ENCODE measurements at regions not wholly inside any gene's neighbourhood (a gene's known extent, or its start where the extent isn't known, plus 50 kb on each side); places are given as distances from the start of the nearest gene placed in this dataset.

DNA sequence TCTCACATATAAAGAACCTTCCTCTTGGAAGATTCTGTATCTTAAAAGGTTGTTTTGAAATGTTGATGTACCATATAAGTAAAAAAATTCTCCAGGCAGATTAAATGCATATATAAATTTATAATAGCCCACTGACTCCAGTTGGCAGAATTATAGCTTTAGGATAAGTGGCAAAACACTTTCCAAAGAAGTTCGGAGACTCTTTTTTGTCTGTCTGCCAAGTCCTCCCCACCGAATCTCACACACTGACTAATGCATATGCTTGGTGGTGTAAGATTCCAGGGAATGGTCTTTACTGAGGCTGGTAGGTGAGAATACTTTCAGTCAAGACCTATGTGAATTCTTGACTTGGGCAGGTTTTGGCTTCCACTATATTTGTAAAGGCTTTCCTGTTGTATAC is 724.3 kb upstream of the CXADR start:
- no peaks in the 10 kb centered on the region for H3K9me3 ChIP-seq
- no peaks in the 10 kb centered on the region for H3K4me1 ChIP-seq
- TF ChIP-seq CTCF (IDR thresholded peaks at IDR 0.05) = no peak
- no peak for TF ChIP-seq POLR2A (IDR thresholded peaks at IDR 0.05)
- WGBS, 2 donors = 41% methylated on average over 2 of the region's 2 CpGs
- H3K4me3 ChIP-seq (replicated peaks in 1 of 3) = no peak overlapping the region
- no peaks in the 10 kb centered on the region for H3K27me3 ChIP-seq
- H3K36me3 ChIP-seq = no peaks in the 10 kb centered on the region
- no peak overlapping the region for H3K27ac ChIP-seq
- intact Hi-C loops (cut with DNase I) = no loop called here
- no peak for DNase-seq

DNA sequence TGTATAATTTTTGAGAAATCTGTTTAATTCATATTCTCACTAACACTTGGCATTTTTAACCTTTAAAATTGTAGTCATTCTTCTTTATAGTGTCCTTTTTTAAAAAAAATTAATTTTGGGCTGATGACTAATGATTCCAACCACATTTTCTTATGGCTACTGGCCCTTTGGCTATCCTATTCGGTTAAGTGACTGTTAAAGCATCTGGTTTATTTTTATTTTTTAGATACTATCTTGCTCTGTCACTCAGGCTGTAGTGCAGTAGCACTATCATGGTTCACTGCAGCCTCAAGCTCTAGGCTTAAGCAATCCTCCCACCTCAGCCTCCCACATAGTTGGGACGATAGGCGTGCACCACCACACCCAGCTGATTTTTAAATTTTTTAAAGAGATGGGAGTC is 723.2 kb upstream of the CXADR start:
- H3K36me3 ChIP-seq = no peaks in the 10 kb centered on the region
- no peak for DNase-seq
- no peaks in the 10 kb centered on the region for H3K27me3 ChIP-seq
- intact Hi-C loops (cut with DNase I) = no loop called here
- no peak overlapping the region for H3K4me3 ChIP-seq (replicated peaks in 1 of 3)
- no peak overlapping the region for H3K27ac ChIP-seq
- 88% methylated on average over 3 of the region's 3 CpGs for WGBS, 2 donors
- no peaks in the 10 kb centered on the region for H3K4me1 ChIP-seq
- H3K9me3 ChIP-seq = no peaks in the 10 kb centered on the region
- TF ChIP-seq CTCF (IDR thresholded peaks at IDR 0.05) (no peak), POLR2A (IDR thresholded peaks at IDR 0.05) (no peak)

DNA sequence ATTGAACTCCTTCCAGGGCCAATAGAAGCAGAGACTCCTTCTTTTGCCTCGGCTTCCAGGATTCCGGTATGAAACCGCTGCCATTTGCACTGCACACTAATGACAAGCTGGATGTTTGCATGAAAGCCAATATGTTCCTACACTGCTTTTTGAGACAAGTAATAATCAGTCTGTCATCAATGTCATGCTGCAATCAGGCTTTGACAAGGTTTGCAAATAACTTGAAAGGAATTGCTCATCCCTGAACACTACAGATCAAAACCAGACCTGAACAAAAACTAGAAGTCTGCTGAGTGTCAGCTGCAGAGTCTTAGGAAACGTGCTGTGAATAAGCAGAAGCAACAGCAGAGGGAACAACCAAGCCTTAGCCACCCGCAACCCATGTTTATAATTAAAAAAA is 720.7 kb upstream of the CXADR start:
- Histone ChIP-seq H3K36me3 (no peaks in the 10 kb centered on the region), H3K27ac (no peak overlapping the region), H3K4me3 (replicated peaks in 1 of 3) (no peak overlapping the region), H3K4me1 (no peaks in the 10 kb centered on the region), H3K9me3 (no peaks in the 10 kb centered on the region), H3K27me3 (no peaks in the 10 kb centered on the region)
- intact Hi-C loops (cut with DNase I) = no loop called here
- WGBS, 2 donors = 92 to 95% methylated on average over 5 of the region's 5 CpGs
- TF ChIP-seq POLR2A (IDR thresholded peaks at IDR 0.05) (no peak), CTCF (IDR thresholded peaks at IDR 0.05) (no peak)
- no peak for DNase-seq

- no peaks in the 10 kb centered on the region for H3K27me3 ChIP-seq
- no peak overlapping the region for H3K4me3 ChIP-seq (replicated peaks in 1 of 3)
- H3K9me3 ChIP-seq = no peaks in the 10 kb centered on the region
- no peak overlapping the region for H3K27ac ChIP-seq
- WGBS, 2 donors = 82 to 91% methylated on average over 3 of the region's 3 CpGs
- TF ChIP-seq CTCF (IDR thresholded peaks at IDR 0.05) = no peak
- no peak for TF ChIP-seq POLR2A (IDR thresholded peaks at IDR 0.05)
- intact Hi-C loops (cut with DNase I) = no loop called here
- no peaks in the 10 kb centered on the region for H3K4me1 ChIP-seq
- no peaks in the 10 kb centered on the region for H3K36me3 ChIP-seq
- no peak for DNase-seq
Measured at GRCh38 chr21:16794950-16795349, 717.9 kb upstream of the CXADR start.

GRCh38 chr21:16796776-16797175 is 716.1 kb upstream of the CXADR start:
- Histone ChIP-seq H3K4me3 (replicated peaks in 1 of 3) (no peak overlapping the region), H3K4me1 (no peaks in the 10 kb centered on the region), H3K27me3 (no peaks in the 10 kb centered on the region), H3K9me3 (no peaks in the 10 kb centered on the region), H3K36me3 (no peaks in the 10 kb centered on the region), H3K27ac (no peak overlapping the region)
- DNase-seq = no peak
- TF ChIP-seq POLR2A (IDR thresholded peaks at IDR 0.05) (no peak), CTCF (IDR thresholded peaks at IDR 0.05) (no peak)
- intact Hi-C loops (cut with DNase I) = no loop called here
